NT2/D1 (cell line): ENCODE measurements at regions not wholly inside any gene's neighbourhood (a gene's known extent, or its start where the extent isn't known, plus 50 kb on each side); places are given as distances from the start of the nearest gene placed in this dataset.

Experiments used
- SUZ12 ChIP-seq: IDR thresholded peaks from 2 replicates; pipeline ENCODE4 v1.6.1; 2011; ENCODE audit not compliant: insufficient read length, insufficient read depth; ENCODE audit errors: extremely low read depth
- YY1 ChIP-seq: IDR thresholded peaks from 2 replicates; pipeline ENCODE4 v1.6.1; 2011; ENCODE audit not compliant: insufficient read length, insufficient read depth
- ZNF274 ChIP-seq: IDR thresholded peaks from 2 replicates; pipeline ENCODE4 v1.6.1; 2011; ENCODE audit warnings: mild to moderate bottlenecking, low read depth, low read length

DNA sequence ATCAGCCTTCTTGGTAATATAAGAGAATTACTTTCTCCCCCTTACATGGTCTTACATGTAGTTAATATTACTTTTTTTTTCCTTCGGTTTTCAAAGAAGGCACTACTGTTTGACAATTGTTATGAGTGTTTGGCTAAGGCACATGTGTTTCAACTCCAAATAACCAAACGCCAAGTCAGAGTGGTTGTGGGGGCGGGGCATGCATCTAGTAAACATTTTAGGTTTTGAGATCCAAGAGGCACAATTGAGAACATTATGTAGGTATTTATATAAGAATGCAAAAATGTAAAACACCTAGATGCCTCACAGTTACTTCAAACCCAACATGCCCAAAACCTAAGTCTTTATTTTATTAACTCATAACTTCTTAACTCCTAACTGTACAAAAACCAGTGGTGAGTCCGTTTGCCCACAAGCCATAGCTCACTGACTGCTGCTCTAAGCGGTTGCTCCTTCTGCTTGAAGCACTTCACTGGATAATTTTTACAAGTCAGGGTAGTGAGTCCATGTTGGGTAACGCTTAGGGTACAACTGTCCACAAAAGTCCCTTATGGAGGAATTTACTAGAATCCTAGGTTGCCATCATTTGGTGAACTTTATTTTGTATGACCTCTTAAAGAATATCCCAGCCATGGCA is 189.9 kb downstream of the HUNK start:
- TF ChIP-seq YY1 = no peak
- TF ChIP-seq ZNF274 = no peak
- no peak for TF ChIP-seq SUZ12
